ENCODE measurements at regions not wholly inside any gene's neighbourhood (a gene's known extent, or its start where the extent isn't known, plus 50 kb on each side); places are given as distances from the start of the nearest gene placed in this dataset.

DNA sequence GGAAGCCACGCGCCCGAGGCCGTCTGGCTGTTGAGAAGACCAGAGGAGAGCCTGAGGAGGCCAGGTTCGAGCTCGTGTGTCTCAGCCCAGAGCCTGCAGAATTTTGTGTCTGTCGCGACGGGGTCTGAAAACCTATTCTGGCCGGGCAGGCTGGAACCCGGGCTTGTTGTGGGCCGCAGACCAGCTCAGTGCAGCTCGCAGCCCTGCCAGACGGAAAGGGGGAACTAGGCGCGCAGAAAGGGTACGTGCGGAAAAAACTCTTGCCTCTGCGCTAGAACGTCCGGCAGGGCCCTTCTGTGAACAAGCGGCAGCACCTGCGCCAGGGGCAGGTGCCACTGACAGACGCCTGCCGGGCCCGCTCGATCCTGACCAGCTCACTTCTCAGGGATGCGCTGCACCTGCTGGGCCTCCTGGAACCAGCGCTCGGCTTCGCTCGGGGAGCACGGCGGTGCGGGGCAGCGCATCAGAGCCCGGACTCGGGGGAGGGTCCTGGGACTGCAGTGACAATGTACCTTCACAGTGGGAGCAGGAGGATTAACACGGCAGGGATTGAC is 409.3 kb downstream of the BRD1 start:
- no peak for TF ChIP-seq POLR2A (IDR thresholded peaks at IDR 0.05)
- TF ChIP-seq, protein P1, sequence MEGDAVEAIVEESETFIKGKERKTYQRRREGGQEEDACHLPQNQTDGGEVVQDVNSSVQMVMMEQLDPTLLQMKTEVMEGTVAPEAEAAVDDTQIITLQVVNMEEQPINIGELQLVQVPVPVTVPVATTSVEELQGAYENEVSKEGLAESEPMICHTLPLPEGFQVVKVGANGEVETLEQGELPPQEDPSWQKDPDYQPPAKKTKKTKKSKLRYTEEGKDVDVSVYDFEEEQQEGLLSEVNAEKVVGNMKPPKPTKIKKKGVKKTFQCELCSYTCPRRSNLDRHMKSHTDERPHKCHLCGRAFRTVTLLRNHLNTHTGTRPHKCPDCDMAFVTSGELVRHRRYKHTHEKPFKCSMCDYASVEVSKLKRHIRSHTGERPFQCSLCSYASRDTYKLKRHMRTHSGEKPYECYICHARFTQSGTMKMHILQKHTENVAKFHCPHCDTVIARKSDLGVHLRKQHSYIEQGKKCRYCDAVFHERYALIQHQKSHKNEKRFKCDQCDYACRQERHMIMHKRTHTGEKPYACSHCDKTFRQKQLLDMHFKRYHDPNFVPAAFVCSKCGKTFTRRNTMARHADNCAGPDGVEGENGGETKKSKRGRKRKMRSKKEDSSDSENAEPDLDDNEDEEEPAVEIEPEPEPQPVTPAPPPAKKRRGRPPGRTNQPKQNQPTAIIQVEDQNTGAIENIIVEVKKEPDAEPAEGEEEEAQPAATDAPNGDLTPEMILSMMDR (IDR thresholded peaks at IDR 0.05) = no peak
